Parathyroid adenoma (tissue), 2 donors: ENCODE measurements at regions not wholly inside any gene's neighbourhood (a gene's known extent, or its start where the extent isn't known, plus 50 kb on each side); places are given as distances from the start of the nearest gene placed in this dataset.
"Not testable (repeated sequence)": the region's sequence is repeated elsewhere in the genome, so short reads cannot be mapped to it uniquely, and the experiment has no call there.

Experiments
- H2AFZ ChIP-seq: fragments of 300-600 bp; sonication (generic); one replicate; pipeline ENCODE4 v1.7.0; 2017; ENCODE audit warnings: antibody characterized with exemption, mild to moderate bottlenecking
- H3K27ac ChIP-seq: fragments of 300-600 bp; sonication (generic); one replicate; pipeline ENCODE4 v1.7.0; 2017
- H3K27me3 ChIP-seq: fragments of 300-600 bp; sonication (generic); one replicate; pipeline ENCODE4 v1.7.0; 2017; ENCODE audit warnings: low read length; ENCODE audit not compliant: control insufficient read depth, insufficient read depth
- H3K36me3 ChIP-seq: fragments of 300-600 bp; sonication (generic); one replicate; pipeline ENCODE4 v1.7.0; 2017; ENCODE audit warnings: low read length; ENCODE audit not compliant: control insufficient read depth, insufficient read depth
- H3K4me1 ChIP-seq: fragments of 300-600 bp; sonication (generic); one replicate; pipeline ENCODE4 v1.7.0; 2017; ENCODE audit warnings: control low read depth
- H3K4me2 ChIP-seq: fragments of 300-600 bp; sonication (generic); one replicate; pipeline ENCODE4 v1.7.0; 2017; ENCODE audit warnings: low read length
- H3K4me3 ChIP-seq: fragments of 300-600 bp; sonication (generic); one replicate; pipeline ENCODE4 v1.7.0; 2017; ENCODE audit warnings: low read depth, low read length
- H3K79me2 ChIP-seq: fragments of 300-600 bp; sonication (generic); one replicate; pipeline ENCODE4 v1.7.0; 2017; ENCODE audit warnings: control low read depth
- H3K9ac ChIP-seq: fragments of 300-600 bp; sonication (generic); one replicate; pipeline ENCODE4 v1.7.0; 2017; ENCODE audit warnings: mild to moderate bottlenecking
- H3K9me3 ChIP-seq: fragments of 300-600 bp; sonication (generic); one replicate; pipeline ENCODE4 v1.7.0; 2017; ENCODE audit warnings: low read length; ENCODE audit not compliant: control insufficient read depth
- CTCF ChIP-seq: fragments of 300-600 bp; sonication (generic); IDR thresholded peaks from one replicate; pipeline ENCODE4 v1.7.0; 2017; ENCODE audit warnings: antibody characterized with exemption, mild to moderate bottlenecking
- donor health status: primary hyperparathyroidism.

GRCh38 chr14:55794655-55795595, 214.9 kb downstream of the KTN1 start:
- no peak overlapping the region for H3K27ac ChIP-seq
- H3K9ac ChIP-seq: no peak overlapping the region
- H3K4me1 ChIP-seq: peaks cover 13% of the 10 kb centered on the region
- H3K36me3 ChIP-seq: no peaks in the 10 kb centered on the region
- H3K79me2 ChIP-seq: no peaks in the 10 kb centered on the region
- no peaks in the 10 kb centered on the region for H3K9me3 ChIP-seq
- no peak overlapping the region for H2AFZ ChIP-seq
- H3K4me2 ChIP-seq: no peak overlapping the region
- H3K4me3 ChIP-seq: no peak overlapping the region
- TF ChIP-seq CTCF: no peak
- no peaks in the 10 kb centered on the region for H3K27me3 ChIP-seq

- H3K27ac ChIP-seq, H3K9me3 ChIP-seq, H3K36me3 ChIP-seq, H3K9ac ChIP-seq, H3K4me3 ChIP-seq, H3K79me2 ChIP-seq, H2AFZ ChIP-seq, H3K4me2 ChIP-seq, H3K4me1 ChIP-seq, H3K27me3 ChIP-seq: not testable (repeated sequence)
Observed at GRCh38 chr14:55796513-55796912, 216.5 kb downstream of the KTN1 start.

GRCh38 chr14:55798406-55798805, 218.4 kb downstream of the KTN1 start:
- Histone ChIP-seq H3K36me3 (no peaks in the 10 kb centered on the region), H3K9me3 (no peaks in the 10 kb centered on the region), H3K27ac (no peak overlapping the region), H3K27me3 (no peaks in the 10 kb centered on the region), H3K79me2 (no peaks in the 10 kb centered on the region), H3K9ac (no peak overlapping the region), H3K4me1 (no peaks in the 10 kb centered on the region), H2AFZ (no peak overlapping the region), H3K4me2 (no peak overlapping the region), H3K4me3 (no peak overlapping the region)
- no peak for TF ChIP-seq CTCF

- no peak for TF ChIP-seq CTCF
- Histone ChIP-seq H2AFZ (no peak overlapping the region), H3K4me2 (no peak overlapping the region), H3K27ac (no peak overlapping the region), H3K9me3 (no peaks in the 10 kb centered on the region), H3K4me1 (no peaks in the 10 kb centered on the region), H3K27me3 (no peaks in the 10 kb centered on the region), H3K4me3 (no peak overlapping the region), H3K79me2 (no peaks in the 10 kb centered on the region), H3K9ac (no peak overlapping the region), H3K36me3 (no peaks in the 10 kb centered on the region)
Observed at GRCh38 chr14:55799508-55800095, 219.6 kb downstream of the KTN1 start.

- Histone ChIP-seq H3K36me3 (no peaks in the 10 kb centered on the region), H3K27me3 (no peaks in the 10 kb centered on the region), H2AFZ (no peak overlapping the region), H3K9me3 (no peaks in the 10 kb centered on the region), H3K4me2 (no peak overlapping the region), H3K4me1 (no peaks in the 10 kb centered on the region), H3K9ac (no peak overlapping the region), H3K79me2 (no peaks in the 10 kb centered on the region), H3K27ac (no peak overlapping the region), H3K4me3 (no peak overlapping the region)
- TF ChIP-seq CTCF: no peak
Observed at GRCh38 chr14:55800156-55800785, 220.3 kb downstream of the KTN1 start.
